AG09309 (cell line): ENCODE measurements at regions not wholly inside any gene's neighbourhood (a gene's known extent, or its start where the extent isn't known, plus 50 kb on each side); places are given as distances from the start of the nearest gene placed in this dataset.

ENCODE experiments used
- DNase-seq: peaks from one replicate; pipeline ENCODE4 v3.0.0-alpha.2; 2010; ENCODE audit warnings: low read depth
- H3K4me3 ChIP-seq: 2 replicates; pipeline ENCODE4 v1.5.1; 2011; ENCODE audit warnings: mild to moderate bottlenecking, low read depth, low read length, moderate library complexity; ENCODE audit not compliant: control insufficient read depth
- TF ChIP-seq, protein P1 (sequence below): IDR thresholded peaks from 2 replicates; pipeline ENCODE4 v1.5.1; 2011; ENCODE audit warnings: mild to moderate bottlenecking, low read depth, low read length, inconsistent platforms; ENCODE audit not compliant: insufficient read depth, control insufficient read depth; ENCODE audit errors: missing control alignments

DNA sequence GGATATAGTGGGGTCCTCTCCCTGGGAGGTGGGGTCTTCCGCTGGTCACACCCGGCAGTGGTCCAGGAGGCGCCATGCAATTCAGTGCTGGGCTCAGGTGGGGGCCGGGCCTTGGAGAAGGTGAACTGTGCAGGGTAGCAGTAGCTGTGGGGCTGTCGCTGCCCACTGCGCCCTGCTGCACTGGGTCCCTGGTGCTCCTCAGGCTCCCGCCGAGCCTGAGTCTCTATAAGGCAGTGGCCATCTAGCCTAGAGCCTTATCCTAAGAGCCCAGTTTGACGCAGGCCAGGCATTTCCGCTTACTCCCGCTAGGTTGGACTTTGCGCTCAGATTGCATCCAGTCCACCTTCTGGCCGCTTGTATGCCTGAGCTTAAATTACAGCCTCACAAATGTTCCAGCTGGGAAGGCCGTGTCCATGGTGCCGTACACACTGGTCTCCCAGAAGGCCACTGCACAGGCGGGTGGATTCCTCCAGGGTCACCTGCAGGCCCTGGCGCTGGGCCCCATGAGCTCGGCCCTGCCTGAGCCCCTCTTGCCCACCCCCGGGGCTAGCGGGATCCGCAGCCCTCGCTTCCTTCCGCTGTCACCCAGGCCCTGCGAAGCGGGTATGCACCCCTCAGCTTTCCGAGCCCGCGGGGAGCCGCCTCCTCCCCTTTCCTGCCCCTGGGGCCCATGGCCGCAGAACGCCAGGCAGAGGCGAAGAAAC lies 1762.2 kb downstream of the TP53TG3F start:
- DNase-seq = no peak
- H3K4me3 ChIP-seq = no peak overlapping the region
- TF ChIP-seq, protein P1, sequence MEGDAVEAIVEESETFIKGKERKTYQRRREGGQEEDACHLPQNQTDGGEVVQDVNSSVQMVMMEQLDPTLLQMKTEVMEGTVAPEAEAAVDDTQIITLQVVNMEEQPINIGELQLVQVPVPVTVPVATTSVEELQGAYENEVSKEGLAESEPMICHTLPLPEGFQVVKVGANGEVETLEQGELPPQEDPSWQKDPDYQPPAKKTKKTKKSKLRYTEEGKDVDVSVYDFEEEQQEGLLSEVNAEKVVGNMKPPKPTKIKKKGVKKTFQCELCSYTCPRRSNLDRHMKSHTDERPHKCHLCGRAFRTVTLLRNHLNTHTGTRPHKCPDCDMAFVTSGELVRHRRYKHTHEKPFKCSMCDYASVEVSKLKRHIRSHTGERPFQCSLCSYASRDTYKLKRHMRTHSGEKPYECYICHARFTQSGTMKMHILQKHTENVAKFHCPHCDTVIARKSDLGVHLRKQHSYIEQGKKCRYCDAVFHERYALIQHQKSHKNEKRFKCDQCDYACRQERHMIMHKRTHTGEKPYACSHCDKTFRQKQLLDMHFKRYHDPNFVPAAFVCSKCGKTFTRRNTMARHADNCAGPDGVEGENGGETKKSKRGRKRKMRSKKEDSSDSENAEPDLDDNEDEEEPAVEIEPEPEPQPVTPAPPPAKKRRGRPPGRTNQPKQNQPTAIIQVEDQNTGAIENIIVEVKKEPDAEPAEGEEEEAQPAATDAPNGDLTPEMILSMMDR = no peak

DNA sequence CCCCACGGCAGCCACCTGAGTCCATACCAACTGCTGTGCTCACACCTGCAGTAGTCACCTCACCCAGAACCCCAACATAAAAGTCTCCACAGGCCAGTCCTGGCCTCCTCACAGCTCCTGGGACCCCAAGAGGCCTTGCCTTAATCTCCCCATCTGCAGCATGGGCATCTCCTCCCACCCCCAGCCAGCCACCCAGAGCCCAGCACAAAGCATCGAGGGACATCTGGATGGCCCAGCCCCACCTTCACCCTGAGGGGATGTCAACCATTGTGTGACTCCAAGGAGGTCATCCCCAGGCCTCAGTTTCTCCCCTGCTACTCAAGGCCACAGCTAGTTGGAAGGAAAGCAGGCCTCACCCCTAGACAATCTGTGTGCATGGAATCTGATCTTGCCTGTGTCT lies 1775.3 kb downstream of the TP53TG3F start:
- TF ChIP-seq, protein P1 = no peak
- DNase-seq = no peak
- no peak overlapping the region for H3K4me3 ChIP-seq

DNA sequence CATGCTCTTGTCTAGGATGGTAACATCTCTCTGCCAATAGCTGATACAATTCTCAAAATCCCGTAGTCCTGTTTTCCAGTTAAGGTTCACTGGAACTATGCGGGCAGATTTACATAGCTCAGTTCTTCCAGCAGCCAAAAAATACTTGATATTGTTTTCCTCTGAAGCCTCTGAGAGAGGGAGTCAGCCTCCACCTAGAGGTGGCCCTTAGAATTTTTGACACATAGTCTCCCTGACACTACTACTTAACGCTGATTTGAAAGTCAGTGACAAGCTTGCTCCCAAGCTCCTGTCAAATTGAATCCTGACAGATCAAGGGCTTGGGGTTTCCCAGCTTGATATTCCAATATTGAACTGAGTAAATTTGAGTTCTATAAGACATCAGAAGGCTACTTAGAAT lies 1780.1 kb downstream of the TP53TG3F start:
- TF ChIP-seq, protein P1 = no peak
- no peak for DNase-seq

DNA sequence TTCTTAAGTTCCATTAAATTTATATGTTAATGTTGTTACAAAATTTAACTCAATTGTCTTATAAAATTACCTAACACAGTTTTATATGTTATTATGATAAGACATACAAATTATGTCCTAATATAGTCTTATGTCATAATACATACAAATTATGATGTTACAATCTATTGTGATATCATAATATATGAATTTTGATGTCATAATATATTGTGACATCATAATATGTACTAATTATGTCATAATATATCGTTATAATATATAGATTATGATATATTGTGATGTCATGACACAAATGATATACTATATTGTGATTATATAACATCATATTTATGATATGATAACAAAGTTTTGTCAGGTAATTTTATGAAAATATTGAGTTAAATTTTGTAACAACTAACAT lies 1789.6 kb downstream of the TP53TG3F start:
- DNase-seq = no peak
- H3K4me3 ChIP-seq = no peak overlapping the region
- TF ChIP-seq, protein P1 = no peak

More for the DNA sequence above, 1780.1 kb downstream of the TP53TG3F start:
- H3K4me3 ChIP-seq = no peak overlapping the region

DNA sequence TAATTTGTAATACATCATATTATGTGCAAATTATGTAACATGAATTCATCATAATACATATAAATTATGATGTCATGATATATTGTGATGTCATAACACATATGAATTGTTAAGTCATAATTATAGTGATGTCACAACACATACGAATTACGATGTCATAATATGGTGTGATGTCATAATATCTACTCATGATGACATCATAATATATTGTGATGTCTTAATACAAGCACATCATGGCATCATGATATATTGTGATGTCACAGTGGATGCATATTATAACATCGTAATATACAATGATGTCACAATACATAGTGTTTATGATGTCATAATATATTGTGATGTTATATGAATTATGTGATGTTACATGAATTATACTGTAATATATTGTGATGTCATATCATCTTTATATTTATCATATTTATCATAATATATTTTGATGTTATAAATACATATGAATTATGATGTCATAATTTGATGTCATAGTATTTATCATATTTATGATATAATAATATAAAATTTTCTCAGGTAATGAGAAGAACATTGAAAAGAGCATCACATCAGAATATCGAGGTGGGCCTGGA lies 1793.0 kb downstream of the TP53TG3F start:
- no peak for DNase-seq
- H3K4me3 ChIP-seq = no peak overlapping the region

DNA sequence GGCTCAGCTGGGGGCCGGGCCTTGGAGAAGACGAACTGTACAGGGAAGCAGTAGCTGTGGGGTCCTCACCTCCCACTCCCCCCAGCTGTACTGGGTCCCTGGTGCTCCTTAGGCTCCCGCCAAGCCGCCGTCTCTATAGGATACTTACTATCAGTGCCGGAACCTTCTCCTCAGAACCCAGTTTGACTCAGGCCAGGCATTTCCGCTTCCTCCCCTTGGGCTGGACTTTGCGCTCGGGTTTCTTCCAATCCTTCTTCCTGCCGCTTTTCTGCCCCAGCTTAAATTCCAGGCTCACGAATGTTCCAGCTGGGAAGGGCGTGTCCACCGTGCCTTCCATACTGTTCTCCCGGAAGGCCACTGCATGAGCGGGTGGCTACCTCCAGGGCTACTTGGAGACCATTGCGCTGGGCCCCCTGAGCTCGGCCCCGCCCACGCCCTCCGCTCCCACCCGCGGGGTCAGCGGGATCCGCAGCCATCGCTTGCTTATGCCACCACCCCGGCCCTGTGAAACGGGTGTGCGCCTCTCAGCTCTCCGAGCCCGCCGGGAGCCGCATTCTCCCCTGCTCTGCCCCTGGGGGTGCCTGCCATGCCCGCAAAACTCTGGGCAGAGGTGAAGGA lies 1795.9 kb downstream of the TP53TG3F start:
- TF ChIP-seq, protein P1 = no peak
- no peak for DNase-seq
- H3K4me3 ChIP-seq = no peak overlapping the region

More for the DNA sequence above, 1793.0 kb downstream of the TP53TG3F start:
- TF ChIP-seq, protein P1 = no peak
